COLO829 (cell line): ENCODE measurements at regions not wholly inside any gene's neighbourhood (a gene's known extent, or its start where the extent isn't known, plus 50 kb on each side); places are given as distances from the start of the nearest gene placed in this dataset.
"Not testable (repeated sequence)": the region's sequence is repeated elsewhere in the genome, so short reads cannot be mapped to it uniquely, and the experiment has no call there.

Source experiments
- DNase-seq: peaks from one replicate; pipeline ENCODE4 v3.0.0; 2012; ENCODE audit warnings: low spot score

DNA sequence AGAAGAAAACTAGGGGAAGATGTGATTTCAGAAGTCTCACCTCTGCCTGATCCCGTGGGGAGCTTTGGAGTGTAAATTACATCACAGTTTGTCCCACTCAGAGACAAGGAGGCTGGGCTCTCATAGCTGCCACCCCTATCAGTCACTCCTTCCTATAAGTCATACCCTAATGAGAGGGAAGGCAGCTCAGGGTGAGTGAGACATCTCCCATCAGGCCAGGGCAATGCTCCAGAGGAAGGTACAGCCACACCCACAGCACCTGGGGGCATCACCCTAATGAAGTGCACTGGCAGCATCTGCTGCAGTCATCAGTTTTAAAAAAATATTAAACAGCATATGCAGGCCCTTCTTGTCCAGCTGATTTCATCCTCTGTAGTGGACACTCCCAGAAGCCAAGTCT lies 223.1 kb upstream of the NBPF12 start:
- not testable (repeated sequence) for DNase-seq

DNA sequence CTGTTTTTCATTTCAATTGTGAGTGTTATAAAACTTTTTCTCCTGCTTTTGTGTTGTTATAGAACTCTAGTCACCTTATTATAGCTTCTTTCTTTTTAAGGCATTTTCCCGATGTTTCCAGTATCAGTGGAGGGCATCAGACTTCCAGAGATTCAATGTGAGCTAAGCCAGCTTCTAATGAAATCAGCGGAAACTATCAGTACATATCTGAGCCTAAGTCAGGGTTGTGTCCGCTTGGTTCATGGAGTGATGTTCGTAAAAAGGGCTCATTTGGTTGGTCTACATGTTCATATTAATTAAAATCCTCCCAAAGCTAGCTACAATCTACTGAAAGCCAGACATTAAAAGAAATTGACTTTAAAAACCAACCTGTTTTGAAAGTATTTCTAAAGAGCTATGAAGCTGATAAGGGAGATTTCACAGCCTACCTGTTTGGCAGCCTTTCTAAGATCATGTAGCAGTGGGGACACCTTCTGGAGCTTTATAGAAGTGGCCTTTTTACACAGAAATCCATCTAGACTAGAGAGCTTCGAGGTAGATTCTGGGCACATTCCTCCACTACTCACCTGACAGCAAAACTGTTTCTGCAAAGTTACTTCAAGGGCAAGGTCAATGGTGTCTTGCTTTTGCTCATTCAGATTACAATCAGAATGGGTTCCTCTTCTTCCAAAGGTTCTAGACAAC lies 227.1 kb upstream of the NBPF12 start:
- not testable (repeated sequence) for DNase-seq

DNA sequence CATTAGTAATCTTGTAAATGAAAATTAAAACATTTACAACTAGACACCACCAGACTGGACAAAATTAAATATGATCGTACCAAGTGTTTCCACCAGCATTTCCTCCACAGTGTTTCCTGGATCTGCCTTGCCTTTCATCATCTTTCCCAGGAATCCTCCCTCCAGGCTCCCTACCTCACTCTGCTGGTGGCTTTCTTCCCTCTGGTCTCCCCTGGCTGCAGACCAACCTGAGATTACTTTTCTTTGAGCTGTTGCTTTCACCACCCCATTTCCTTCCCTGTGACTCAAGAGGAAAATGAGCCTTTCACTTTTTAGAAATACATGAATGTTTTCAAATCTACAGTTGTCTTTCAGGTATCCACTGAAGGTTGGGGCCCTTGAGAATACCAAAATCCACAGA lies 228.8 kb upstream of the NBPF12 start:
- not testable (repeated sequence) for DNase-seq

DNA sequence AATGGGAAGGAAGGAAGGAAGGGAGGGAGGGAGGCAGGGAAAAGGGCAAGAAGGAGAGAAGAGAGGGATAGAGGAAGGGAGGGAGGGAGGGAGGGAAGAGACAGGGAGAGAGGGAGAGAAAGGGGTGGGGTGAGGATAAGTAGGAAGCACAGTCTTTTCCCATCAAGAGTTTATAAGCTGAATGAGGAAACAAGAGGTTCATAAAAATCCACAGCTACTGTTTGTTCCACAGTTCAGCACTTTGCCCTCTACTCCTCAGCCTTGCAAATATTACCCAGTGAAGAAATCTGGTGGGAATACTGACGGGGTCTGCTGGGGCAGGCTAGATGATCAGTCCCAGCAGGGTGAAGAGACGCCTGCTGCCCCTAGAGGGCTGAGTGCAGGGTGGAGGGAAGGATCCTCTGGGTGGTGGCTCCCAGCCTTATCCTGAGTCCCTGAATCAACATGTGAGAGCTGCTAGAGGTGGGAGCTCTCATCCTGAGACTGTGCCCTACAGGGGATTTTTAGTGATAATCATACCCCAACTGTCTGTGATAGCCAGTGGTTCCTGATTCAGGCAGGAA lies 233.9 kb upstream of the NBPF12 start:
- not testable (repeated sequence) for DNase-seq

GRCh38 chr1:146701320-146701719 lies 236.8 kb upstream of the NBPF12 start:
- DNase-seq = not testable (repeated sequence)

GRCh38 chr1:146695388-146695787 lies 242.7 kb upstream of the NBPF12 start:
- DNase-seq = not testable (repeated sequence)

DNA sequence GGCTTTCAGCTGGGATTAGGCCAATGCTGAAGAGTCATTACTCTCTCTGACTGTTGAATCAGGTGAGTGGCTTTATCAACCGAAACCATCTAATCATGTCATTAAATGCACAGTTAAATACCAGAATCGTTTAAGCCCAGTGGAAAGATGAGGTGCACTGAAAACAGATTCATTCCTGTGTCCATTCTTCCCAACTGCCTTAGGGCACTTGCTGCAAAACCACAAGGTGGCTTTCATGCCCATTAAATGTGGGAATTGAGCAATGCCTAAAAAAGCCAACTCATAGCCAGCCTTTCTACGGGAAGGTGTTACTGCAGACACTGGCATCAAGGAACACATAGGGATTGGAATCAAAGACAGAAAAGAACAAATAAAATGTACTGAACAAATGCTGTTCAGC lies 246.3 kb upstream of the NBPF12 start:
- DNase-seq = not testable (repeated sequence)

DNA sequence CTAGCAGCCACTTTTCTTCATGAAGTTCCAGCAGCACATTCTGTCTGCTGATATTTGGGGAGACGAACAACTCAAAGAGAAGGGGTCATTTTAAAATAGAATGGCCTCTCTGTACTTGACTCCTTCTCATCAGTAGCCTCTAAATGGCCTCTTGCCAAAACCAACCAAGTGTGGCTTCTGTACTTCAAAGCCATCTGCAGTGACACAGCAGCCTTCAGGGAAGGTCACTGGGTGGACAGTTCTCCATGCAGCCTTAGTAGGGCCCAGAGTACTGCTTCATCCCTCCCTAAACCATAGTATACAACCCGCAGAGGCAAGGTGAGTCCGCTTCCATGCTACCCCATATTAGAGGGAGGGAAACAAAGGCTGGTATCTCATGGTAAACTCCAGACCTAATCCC lies 249.2 kb upstream of the NBPF12 start:
- not testable (repeated sequence) for DNase-seq

DNA sequence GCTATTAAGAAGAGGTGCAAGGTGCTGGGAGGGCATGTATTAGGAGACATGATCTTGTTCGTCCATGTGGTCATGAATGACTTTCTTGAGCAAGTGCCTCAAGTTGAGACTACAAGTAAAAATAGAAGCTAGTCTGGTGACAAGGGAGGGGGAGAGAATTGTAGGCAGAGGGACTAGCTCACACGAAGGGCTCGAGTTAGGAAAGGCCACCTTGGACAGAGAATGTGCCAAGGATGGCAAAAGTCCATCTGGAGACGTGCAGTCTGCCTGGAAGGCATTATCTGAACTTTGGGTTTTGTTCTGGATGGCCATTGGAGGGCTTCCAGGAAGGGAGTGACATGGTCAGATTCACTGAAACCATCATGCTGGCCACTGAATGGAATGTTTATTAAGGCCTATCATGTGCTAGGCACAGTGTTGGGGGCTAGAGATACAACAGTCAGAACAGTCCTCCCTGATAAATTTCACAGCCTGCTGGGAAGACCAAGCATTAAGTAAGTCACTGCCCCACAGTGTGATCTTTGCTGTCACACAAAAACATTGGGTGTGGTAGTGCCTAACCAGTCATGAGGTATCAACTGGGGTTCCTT lies 251.3 kb upstream of the NBPF12 start:
- DNase-seq = not testable (repeated sequence)

DNA sequence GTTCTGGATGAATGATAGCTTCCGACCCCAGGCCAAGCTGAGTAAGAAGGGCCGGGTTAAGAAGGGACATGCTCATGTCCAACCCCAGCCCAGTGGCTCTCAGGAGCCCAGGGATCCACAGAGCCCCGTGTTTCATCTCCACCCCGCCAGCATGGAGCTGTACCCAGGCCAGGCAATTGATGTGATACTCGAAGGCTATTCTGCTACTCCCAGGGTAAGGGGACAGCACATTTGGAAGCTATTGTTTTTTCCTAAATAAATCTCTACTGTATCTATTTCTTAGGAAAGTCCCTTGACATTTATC lies 255.0 kb upstream of the NBPF12 start:
- DNase-seq = not testable (repeated sequence)

- DNase-seq = not testable (repeated sequence)
These were observed 255.6 kb upstream of the NBPF12 start for GRCh38 chr1:146682227-146683125.

DNA sequence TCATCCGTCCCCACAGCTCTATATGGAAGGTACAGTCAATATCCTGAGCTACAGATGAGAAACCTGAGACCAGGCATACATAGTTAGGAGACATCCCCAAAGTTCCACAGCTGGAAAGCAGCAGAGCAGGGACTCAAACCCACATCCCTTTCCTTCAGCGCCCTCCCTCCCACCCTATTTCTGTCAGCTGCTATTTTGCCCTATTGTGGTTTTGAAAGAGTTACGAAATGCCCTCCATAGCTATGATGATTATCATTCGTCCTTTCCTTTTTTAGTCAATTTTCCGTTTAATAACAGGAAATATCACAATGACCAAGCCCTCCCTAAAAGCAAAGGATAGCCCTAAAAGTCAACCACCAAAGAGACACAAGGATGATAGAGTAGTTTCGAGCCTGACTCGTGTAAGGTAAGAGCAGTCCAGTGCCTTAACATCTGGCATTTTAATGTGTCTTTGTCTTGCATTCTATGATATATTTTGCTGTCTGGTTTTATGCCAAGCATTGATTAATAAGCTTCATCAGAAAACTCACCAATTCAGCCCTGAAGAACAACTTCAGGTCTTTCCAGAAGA lies 264.3 kb upstream of the NBPF12 start:
- DNase-seq = not testable (repeated sequence)

GRCh38 chr1:146672608-146673007 lies 265.5 kb upstream of the NBPF12 start:
- not testable (repeated sequence) for DNase-seq

- not testable (repeated sequence) for DNase-seq
These were observed 266.5 kb upstream of the NBPF12 start for GRCh38 chr1:146671588-146671987.

DNA sequence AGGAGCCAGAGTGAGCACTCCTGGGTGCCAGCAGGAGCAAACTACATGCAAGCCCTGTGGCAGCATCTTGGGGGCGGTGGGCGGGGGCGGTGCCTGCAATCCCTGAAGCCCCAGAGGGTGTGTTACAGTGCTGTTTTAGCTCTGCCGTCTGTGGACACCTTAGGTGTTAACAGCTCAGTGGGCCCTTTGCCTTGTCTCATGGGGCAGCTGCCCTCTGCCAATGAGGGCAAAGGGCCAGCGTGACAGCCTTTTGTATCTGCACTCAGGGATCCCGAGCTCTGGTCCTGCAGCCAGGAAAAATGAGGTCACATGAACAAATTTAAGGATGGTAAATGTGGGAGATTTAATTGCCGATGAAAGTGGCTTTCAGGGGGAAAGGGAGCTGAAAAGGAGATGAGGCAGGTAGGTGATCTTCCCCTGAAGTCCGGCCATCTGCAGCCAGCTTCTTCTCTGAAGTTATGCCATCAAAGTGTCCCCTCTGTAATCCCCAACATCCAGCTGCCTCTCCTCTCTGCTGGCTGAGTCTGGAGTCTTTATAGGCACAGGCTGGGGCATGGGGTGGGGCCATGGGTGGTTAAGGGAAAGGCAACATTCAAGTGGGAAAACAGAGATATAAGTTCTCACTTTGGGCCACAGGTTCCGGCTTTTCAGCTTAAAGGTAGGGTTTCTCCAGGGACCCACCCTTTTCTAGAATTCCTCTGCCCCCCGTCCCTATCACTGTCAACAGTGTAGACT lies 267.1 kb upstream of the NBPF12 start:
- not testable (repeated sequence) for DNase-seq

GRCh38 chr1:146666275-146666674 lies 271.8 kb upstream of the NBPF12 start:
- DNase-seq = not testable (repeated sequence)

DNA sequence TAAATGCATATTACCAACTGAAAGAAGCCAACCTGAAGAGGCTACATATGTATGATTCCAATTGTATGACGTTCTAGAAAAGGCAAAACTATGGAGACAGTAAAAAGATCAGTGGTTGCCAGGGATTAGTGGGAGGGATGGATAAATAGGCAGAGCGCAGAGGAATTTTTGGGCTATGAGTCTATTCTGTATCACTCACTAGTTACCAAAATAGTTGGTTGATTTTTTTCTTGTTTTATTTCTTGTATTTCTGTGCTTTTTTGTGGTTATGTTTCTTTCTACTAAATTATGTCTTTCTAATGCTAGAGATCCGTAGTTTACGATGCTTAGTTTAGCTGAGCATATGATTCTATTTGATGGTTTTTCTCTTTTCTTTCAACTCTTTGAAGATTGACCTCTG lies 277.9 kb upstream of the NBPF12 start:
- not testable (repeated sequence) for DNase-seq

GRCh38 chr1:146656356-146657060 lies 281.6 kb upstream of the NBPF12 start:
- DNase-seq = peak; percentile 33

- DNase-seq = not testable (repeated sequence)
These were observed 283.4 kb upstream of the NBPF12 start for GRCh38 chr1:146654763-146655162.

- not testable (repeated sequence) for DNase-seq
These were observed 292.0 kb upstream of the NBPF12 start for GRCh38 chr1:146645978-146646604.
